SHP77 treated with DMSO at 0.1 percent for 48 hours (cell line): ENCODE measurements at regions not wholly inside any gene's neighbourhood (a gene's known extent, or its start where the extent isn't known, plus 50 kb on each side); places are given as distances from the start of the nearest gene placed in this dataset.
"Not testable (repeated sequence)": the region's sequence is repeated elsewhere in the genome, so short reads cannot be mapped to it uniquely, and the experiment has no call there.

Experiments
- DNase-seq: peaks from one replicate; lab custom pipeline; 2025; lab: John Stamatoyannopoulos, UW

GRCh38 chr6:63441266-63441956, 121.6 kb upstream of the LGSN start:
- peak; percentile 48 for DNase-seq

- no peak for DNase-seq
These were observed 123.1 kb upstream of the LGSN start for GRCh38 chr6:63442870-63443269.

- DNase-seq, result no peak
These were observed 125.0 kb upstream of the LGSN start for GRCh38 chr6:63444768-63445167.

- DNase-seq, result no peak
These were observed 125.9 kb upstream of the LOC128125822 start for GRCh38 chr6:63446405-63446804.

GRCh38 chr6:63447134-63447533, 125.1 kb upstream of the LOC128125822 start:
- peak; percentile 1 for DNase-seq

GRCh38 chr6:63448229-63448628, 124.1 kb upstream of the LOC128125822 start:
- DNase-seq, result no peak

GRCh38 chr6:63449714-63450113, 122.6 kb upstream of the LOC128125822 start:
- DNase-seq, result no peak

- no peak for DNase-seq
These were observed 121.0 kb upstream of the LOC128125822 start for GRCh38 chr6:63451238-63451637.

- no peak for DNase-seq
These were observed 120.2 kb upstream of the LOC128125822 start for GRCh38 chr6:63452125-63452524.

GRCh38 chr6:63456734-63457133, 115.5 kb upstream of the LOC128125822 start:
- no peak for DNase-seq

GRCh38 chr6:63458480-63459115, 113.7 kb upstream of the LOC128125822 start:
- DNase-seq, result no peak

GRCh38 chr6:63459814-63460213, 112.5 kb upstream of the LOC128125822 start:
- DNase-seq, result no peak

- no peak for DNase-seq
These were observed 111.3 kb upstream of the LOC128125822 start for GRCh38 chr6:63460971-63461370.

- no peak for DNase-seq
These were observed 108.2 kb upstream of the LOC128125822 start for GRCh38 chr6:63464060-63464459.

- DNase-seq, result no peak
These were observed 106.5 kb upstream of the LOC128125822 start for GRCh38 chr6:63465750-63466149.

GRCh38 chr6:63466242-63466733, 106.0 kb upstream of the LOC128125822 start:
- DNase-seq, result no peak

GRCh38 chr6:63467247-63467954, 104.9 kb upstream of the LOC128125822 start:
- DNase-seq, result no peak

GRCh38 chr6:63471145-63471544, 101.1 kb upstream of the LOC128125822 start:
- not testable (repeated sequence) for DNase-seq

GRCh38 chr6:63471654-63472053, 100.6 kb upstream of the LOC128125822 start:
- no peak for DNase-seq

- DNase-seq, result no peak
These were observed 96.6 kb upstream of the LOC128125822 start for GRCh38 chr6:63475707-63476106.

- no peak for DNase-seq
These were observed 96.0 kb upstream of the LOC128125822 start for GRCh38 chr6:63476302-63476701.

GRCh38 chr6:63477422-63478040, 94.7 kb upstream of the LOC128125822 start:
- DNase-seq, result no peak
